H7 (cell line): ENCODE measurements at regions not wholly inside any gene's neighbourhood (a gene's known extent, or its start where the extent isn't known, plus 50 kb on each side); places are given as distances from the start of the nearest gene placed in this dataset.
"Not testable (repeated sequence)": the region's sequence is repeated elsewhere in the genome, so short reads cannot be mapped to it uniquely, and the experiment has no call there.

Experiments
- DNase-seq: peaks from one replicate; pipeline ENCODE4 v3.0.0; 2012
- H3K27me3 ChIP-seq: 2 replicates; pipeline ENCODE4 v1.6.0; 2011; ENCODE audit warnings: mild to moderate bottlenecking, low read length; ENCODE audit not compliant: control insufficient read depth, insufficient read depth
- H3K36me3 ChIP-seq: replicated peaks from 2 replicates; pipeline ENCODE4 v1.5.1; 2011; ENCODE audit warnings: low read length; ENCODE audit not compliant: control insufficient read depth, insufficient read depth
- H3K4me3 ChIP-seq: 2 replicates; pipeline ENCODE4 v1.5.1; 2011; ENCODE audit warnings: low read depth, mild to moderate bottlenecking, control low read depth, low read length, moderate library complexity; ENCODE audit not compliant: insufficient read depth

GRCh38 chr2:211203986-211204385, 647.6 kb downstream of the CPS1 start:
- no peaks in the 10 kb centered on the region for H3K36me3 ChIP-seq
- no peaks in the 10 kb centered on the region for H3K27me3 ChIP-seq
- no peak overlapping the region for H3K4me3 ChIP-seq
- DNase-seq, result no peak

GRCh38 chr2:211204456-211204855, 648.1 kb downstream of the CPS1 start:
- no peak for DNase-seq
- Histone ChIP-seq H3K4me3 (no peak overlapping the region), H3K27me3 (no peaks in the 10 kb centered on the region)

GRCh38 chr2:211204902-211205301, 648.5 kb downstream of the CPS1 start:
- H3K36me3 ChIP-seq, result no peaks in the 10 kb centered on the region
- H3K27me3 ChIP-seq, result no peaks in the 10 kb centered on the region
- no peak overlapping the region for H3K4me3 ChIP-seq
- no peak for DNase-seq

More at GRCh38 chr2:211204456-211204855, 648.1 kb downstream of the CPS1 start:
- H3K36me3 ChIP-seq, result no peaks in the 10 kb centered on the region

- no peaks in the 10 kb centered on the region for H3K36me3 ChIP-seq
- no peaks in the 10 kb centered on the region for H3K27me3 ChIP-seq
- H3K4me3 ChIP-seq, result no peak overlapping the region
- no peak for DNase-seq
Observed at GRCh38 chr2:211205358-211205757, 649.0 kb downstream of the CPS1 start.

GRCh38 chr2:211205836-211206235, 649.4 kb downstream of the CPS1 start:
- DNase-seq, result no peak
- no peaks in the 10 kb centered on the region for H3K27me3 ChIP-seq
- H3K36me3 ChIP-seq, result no peaks in the 10 kb centered on the region
- no peak overlapping the region for H3K4me3 ChIP-seq

GRCh38 chr2:211216221-211216620, 659.8 kb downstream of the CPS1 start:
- DNase-seq, result peak; percentile 29
- Histone ChIP-seq H3K27me3 (no peaks in the 10 kb centered on the region), H3K4me3 (no peak overlapping the region), H3K36me3 (no peaks in the 10 kb centered on the region)

GRCh38 chr2:211219548-211219947, 663.1 kb downstream of the CPS1 start:
- not testable (repeated sequence) for DNase-seq

GRCh38 chr2:211225784-211226183, 669.4 kb downstream of the CPS1 start:
- no peak for DNase-seq
- Histone ChIP-seq H3K27me3 (no peaks in the 10 kb centered on the region), H3K4me3 (no peak overlapping the region), H3K36me3 (no peaks in the 10 kb centered on the region)

More at GRCh38 chr2:211219548-211219947, 663.1 kb downstream of the CPS1 start:
- not testable (repeated sequence) for H3K27me3 ChIP-seq, H3K36me3 ChIP-seq, H3K4me3 ChIP-seq

GRCh38 chr2:211228559-211228958, 672.2 kb downstream of the CPS1 start:
- Histone ChIP-seq H3K27me3 (no peaks in the 10 kb centered on the region), H3K36me3 (no peaks in the 10 kb centered on the region), H3K4me3 (no peak overlapping the region)
- no peak for DNase-seq

- H3K4me3 ChIP-seq, result no peak overlapping the region
- H3K27me3 ChIP-seq, result no peaks in the 10 kb centered on the region
- no peaks in the 10 kb centered on the region for H3K36me3 ChIP-seq
- no peak for DNase-seq
Observed at GRCh38 chr2:211237586-211238275, 681.3 kb downstream of the CPS1 start.

- H3K27me3 ChIP-seq, result no peaks in the 10 kb centered on the region
- no peak overlapping the region for H3K4me3 ChIP-seq
- DNase-seq, result no peak
- no peaks in the 10 kb centered on the region for H3K36me3 ChIP-seq
Observed at GRCh38 chr2:211241891-211242290, 685.5 kb downstream of the CPS1 start.

- Histone ChIP-seq H3K27me3 (no peaks in the 10 kb centered on the region), H3K36me3 (no peaks in the 10 kb centered on the region), H3K4me3 (no peak overlapping the region)
- DNase-seq, result no peak
Observed at GRCh38 chr2:211247751-211248150, 691.4 kb downstream of the CPS1 start.

- no peaks in the 10 kb centered on the region for H3K27me3 ChIP-seq
- no peaks in the 10 kb centered on the region for H3K36me3 ChIP-seq
- DNase-seq, result no peak
Observed at GRCh38 chr2:211248841-211249240, 692.4 kb downstream of the CPS1 start.

GRCh38 chr2:211251016-211251415, 694.6 kb downstream of the CPS1 start:
- Histone ChIP-seq H3K4me3 (no peak overlapping the region), H3K27me3 (no peaks in the 10 kb centered on the region), H3K36me3 (no peaks in the 10 kb centered on the region)
- DNase-seq, result peak; percentile 15

More at GRCh38 chr2:211248841-211249240, 692.4 kb downstream of the CPS1 start:
- H3K4me3 ChIP-seq, result no peak overlapping the region

- Histone ChIP-seq H3K36me3 (no peaks in the 10 kb centered on the region), H3K4me3 (no peak overlapping the region), H3K27me3 (no peaks in the 10 kb centered on the region)
- DNase-seq, result no peak
Observed at GRCh38 chr2:211258646-211259335, 702.4 kb downstream of the CPS1 start.
